Mesothelial cell of epicardium (in vitro differentiated cells): ENCODE measurements at regions not wholly inside any gene's neighbourhood (a gene's known extent, or its start where the extent isn't known, plus 50 kb on each side); places are given as distances from the start of the nearest gene placed in this dataset.

Experiments
- DNase-seq, 2 experiments: peaks; one replicate each; pipeline ENCODE4 v3.0.0; 2021; ENCODE audit warnings: low spot score in 2 of 2; ENCODE audit not compliant: unreplicated experiment in 2 of 2
- H3K27ac Mint-ChIP-seq: 2 replicates; pipeline ENCODE4 v1.8.0; 2021; ENCODE audit warnings: mixed read lengths
- H3K27me3 Mint-ChIP-seq: 2 replicates; pipeline ENCODE4 v1.8.0; 2021; ENCODE audit warnings: low read depth, mixed read lengths
- H3K36me3 Mint-ChIP-seq: 2 replicates; pipeline ENCODE4 v1.8.0; 2021; ENCODE audit warnings: mixed read lengths
- H3K4me1 Mint-ChIP-seq: 2 replicates; pipeline ENCODE4 v1.8.0; 2021; ENCODE audit warnings: mixed read lengths
- H3K4me3 Mint-ChIP-seq: 2 replicates; pipeline ENCODE4 v1.8.0; 2021; ENCODE audit warnings: mild to moderate bottlenecking, moderate library complexity, mixed read lengths
- H3K9me3 Mint-ChIP-seq: 2 replicates; pipeline ENCODE4 v1.8.0; 2021; ENCODE audit warnings: mixed read lengths
- CTCF ChIP-seq: fragments of 200-600 bp; sonication (generic); IDR thresholded peaks from one replicate; pipeline ENCODE4 v1.5.0; 2021; ENCODE audit warnings: antibody characterized with exemption; ENCODE audit not compliant: unreplicated experiment

- Mint-ChIP-seq H3K27ac (no peak overlapping the region), H3K36me3 (no peaks in the 10 kb centered on the region), H3K4me3 (no peak overlapping the region), H3K9me3 (no peaks in the 10 kb centered on the region), H3K4me1 (no peaks in the 10 kb centered on the region), H3K27me3 (no peaks in the 10 kb centered on the region)
- TF ChIP-seq CTCF = no peak
- DNase-seq = no peak
Observed at GRCh38 chr7:22895828-22896165, 73.1 kb upstream of the TOMM7 start.

- no peak for TF ChIP-seq CTCF
- Mint-ChIP-seq H3K27ac (no peak overlapping the region), H3K36me3 (no peaks in the 10 kb centered on the region), H3K9me3 (no peaks in the 10 kb centered on the region), H3K4me3 (no peak overlapping the region), H3K27me3 (no peaks in the 10 kb centered on the region), H3K4me1 (no peaks in the 10 kb centered on the region)
- no peak for DNase-seq
Observed at GRCh38 chr7:22895140-22895827, 72.6 kb upstream of the TOMM7 start.

- H3K27ac Mint-ChIP-seq = no peak overlapping the region
- no peak for TF ChIP-seq CTCF
- no peaks in the 10 kb centered on the region for H3K27me3 Mint-ChIP-seq
- no peaks in the 10 kb centered on the region for H3K9me3 Mint-ChIP-seq
- H3K4me3 Mint-ChIP-seq = no peak overlapping the region
- H3K36me3 Mint-ChIP-seq = no peaks in the 10 kb centered on the region
- no peak for DNase-seq
- no peaks in the 10 kb centered on the region for H3K4me1 Mint-ChIP-seq
Observed at GRCh38 chr7:22894546-22894945, 71.9 kb upstream of the TOMM7 start.

GRCh38 chr7:22890773-22891172 lies 68.1 kb upstream of the TOMM7 start:
- no peak for DNase-seq
- H3K27ac Mint-ChIP-seq = no peak overlapping the region
- no peak for TF ChIP-seq CTCF
- H3K9me3 Mint-ChIP-seq = no peaks in the 10 kb centered on the region
- no peak overlapping the region for H3K4me3 Mint-ChIP-seq
- H3K36me3 Mint-ChIP-seq = no peaks in the 10 kb centered on the region
- no peaks in the 10 kb centered on the region for H3K4me1 Mint-ChIP-seq
- peaks cover 2% of the 10 kb centered on the region for H3K27me3 Mint-ChIP-seq

GRCh38 chr7:22885797-22886261 lies 63.2 kb upstream of the TOMM7 start:
- DNase-seq = no peak
- H3K4me1 Mint-ChIP-seq = no peaks in the 10 kb centered on the region
- TF ChIP-seq CTCF = no peak
- no peak overlapping the region for H3K27ac Mint-ChIP-seq
- H3K9me3 Mint-ChIP-seq = no peaks in the 10 kb centered on the region
- no peak overlapping the region for H3K4me3 Mint-ChIP-seq
- H3K36me3 Mint-ChIP-seq = no peaks in the 10 kb centered on the region
- peaks cover 8% of the 10 kb centered on the region for H3K27me3 Mint-ChIP-seq
